Jurkat, Clone E6-1 (cell line): ENCODE measurements at regions not wholly inside any gene's neighbourhood (a gene's known extent, or its start where the extent isn't known, plus 50 kb on each side); places are given as distances from the start of the nearest gene placed in this dataset.
"Not testable (repeated sequence)": the region's sequence is repeated elsewhere in the genome, so short reads cannot be mapped to it uniquely, and the experiment has no call there.

Source experiments
- DNase-seq: peaks from one replicate; pipeline ENCODE4 v3.0.0-alpha.2; 2011; ENCODE audit warnings: low read depth, low spot score
- H3K4me3 ChIP-seq: 2 replicates; pipeline ENCODE4 v1.5.1; 2011; ENCODE audit warnings: mild to moderate bottlenecking, low read length, control low read depth, moderate library complexity

- no peak overlapping the region for H3K4me3 ChIP-seq
- no peak for DNase-seq
Observed at GRCh38 chr6:67888546-67888885, 746.6 kb upstream of the ADGRB3 start.

GRCh38 chr6:67887747-67888545, 747.1 kb upstream of the ADGRB3 start:
- no peak for DNase-seq
- no peak overlapping the region for H3K4me3 ChIP-seq

- H3K4me3 ChIP-seq, result no peak overlapping the region
- no peak for DNase-seq
Observed at GRCh38 chr6:67887419-67887746, 747.7 kb upstream of the ADGRB3 start.

- DNase-seq, result no peak
- no peak overlapping the region for H3K4me3 ChIP-seq
Observed at GRCh38 chr6:67886840-67887292, 748.2 kb upstream of the ADGRB3 start.

- no peak for DNase-seq
- H3K4me3 ChIP-seq, result no peak overlapping the region
Observed at GRCh38 chr6:67886036-67886707, 748.9 kb upstream of the ADGRB3 start.

GRCh38 chr6:67885081-67886033, 749.7 kb upstream of the ADGRB3 start:
- no peak overlapping the region for H3K4me3 ChIP-seq
- DNase-seq, result no peak

- no peak for DNase-seq
- H3K4me3 ChIP-seq, result no peak overlapping the region
Observed at GRCh38 chr6:67884442-67884841, 750.6 kb upstream of the ADGRB3 start.

GRCh38 chr6:67883500-67884366, 751.3 kb upstream of the ADGRB3 start:
- DNase-seq, result no peak

GRCh38 chr6:67882436-67883311, 752.4 kb upstream of the ADGRB3 start:
- no peak for DNase-seq
- no peak overlapping the region for H3K4me3 ChIP-seq

More at GRCh38 chr6:67883500-67884366, 751.3 kb upstream of the ADGRB3 start:
- H3K4me3 ChIP-seq, result no peak overlapping the region

- H3K4me3 ChIP-seq, result no peak overlapping the region
- no peak for DNase-seq
Observed at GRCh38 chr6:67881706-67882065, 753.4 kb upstream of the ADGRB3 start.

- DNase-seq, result no peak
- H3K4me3 ChIP-seq, result no peak overlapping the region
Observed at GRCh38 chr6:67880939-67881705, 754.0 kb upstream of the ADGRB3 start.

GRCh38 chr6:67880343-67880742, 754.7 kb upstream of the ADGRB3 start:
- not testable (repeated sequence) for DNase-seq, H3K4me3 ChIP-seq

- H3K4me3 ChIP-seq, DNase-seq: not testable (repeated sequence)
Observed at GRCh38 chr6:67879928-67880327, 755.2 kb upstream of the ADGRB3 start.

GRCh38 chr6:67879105-67879904, 755.8 kb upstream of the ADGRB3 start:
- not testable (repeated sequence) for DNase-seq, H3K4me3 ChIP-seq

- H3K4me3 ChIP-seq, DNase-seq: not testable (repeated sequence)
Observed at GRCh38 chr6:67878216-67878615, 756.9 kb upstream of the ADGRB3 start.

- no peak overlapping the region for H3K4me3 ChIP-seq
- DNase-seq, result no peak
Observed at GRCh38 chr6:67877288-67877687, 757.8 kb upstream of the ADGRB3 start.
